Esophagus muscularis mucosa (tissue), 4 donors: ENCODE measurements at regions not wholly inside any gene's neighbourhood (a gene's known extent, or its start where the extent isn't known, plus 50 kb on each side); places are given as distances from the start of the nearest gene placed in this dataset.

ENCODE experiments used
- DNase-seq: peaks from one replicate; pipeline ENCODE4 v3.0.0-alpha.2; 2017; ENCODE audit errors: extremely low spot score
- H3K27ac ChIP-seq, 4 donors: fragments of 200-600 bp; sonication (generic); replicated peaks in 1 of 4; 1 replicate in 3 of 4; 2 replicates in 1 of 4; pipeline ENCODE4 v1.5.1; 2016 to 2019; ENCODE audit warnings: mild to moderate bottlenecking in 1 of 4
- H3K27me3 ChIP-seq, 4 donors: fragments of 200-600 bp; sonication (generic); one replicate each; pipeline versions ENCODE4 v1.5.1 to v1.6.0; 2016 to 2019
- H3K36me3 ChIP-seq, 4 donors: fragments of 200-600 bp; sonication (generic); one replicate each; pipeline ENCODE4 v1.5.1; 2016 to 2019
- H3K4me1 ChIP-seq, 4 donors: fragments of 200-600 bp; sonication (generic); one replicate each; pipeline ENCODE4 v1.5.1; 2016 to 2019
- H3K4me3 ChIP-seq, 4 donors: fragments of 200-600 bp; sonication (generic); 1 replicate in 2 of 4; 2 replicates in 2 of 4; pipeline ENCODE4 v1.5.1; 2016 to 2019; ENCODE audit warnings: mild to moderate bottlenecking in 4 of 4, moderate library complexity in 1 of 4
- H3K9me3 ChIP-seq, 4 donors: fragments of 200-600 bp; sonication (generic); 1 replicate in 3 of 4; 2 replicates in 1 of 4; pipeline ENCODE4 v1.5.1; 2016 to 2019
- CTCF ChIP-seq, 3 experiments: fragments of 200-600 bp in 2 of 3; fragments of 450-650 bp in 1 of 3; sonication (generic) in 2 of 3; IDR thresholded peaks; one replicate each; pipeline ENCODE4 v1.5.1; 2017 to 2019; ENCODE audit warnings: antibody characterized with exemption in 3 of 3, mild to moderate bottlenecking in 2 of 3, moderate library complexity in 1 of 3
- EP300 ChIP-seq: sonication (generic); formaldehyde crosslinking; IDR thresholded peaks from one replicate; pipeline ENCODE4 v1.6.1; 2017; ENCODE audit warnings: antibody characterized with exemption
- POLR2A ChIP-seq: fragments of 450-650 bp; IDR thresholded peaks from one replicate; pipeline ENCODE4 v1.6.1; 2017; ENCODE audit warnings: antibody characterized with exemption, moderate library complexity, mild to moderate bottlenecking, low read depth
- POLR2AphosphoS5 ChIP-seq, 2 donors: sonication (generic); formaldehyde crosslinking; IDR thresholded peaks; one replicate each; pipeline ENCODE4 v1.6.1; 2017; ENCODE audit warnings: antibody characterized with exemption in 2 of 2
- WGBS: methylation state at CpG from one replicate; pipeline ENCODE4 v1.1.5; 2018; 5-methylcytosine and 5-hydroxymethylcytosine counted together
- intact Hi-C: fragments of 100-400 bp; cut with DNase I; formaldehyde crosslinking; loops from one replicate; pipeline ENCODE4 v1.15.1; 2023

GRCh38 chr1:48058135-48059025, 61.2 kb upstream of the TRABD2B start:
- WGBS, result 90% methylated on average over 10 of the region's 11 CpGs
- no peak for DNase-seq
- Histone ChIP-seq H3K36me3 (no peaks in the 10 kb centered on the region), H3K4me1 (peaks cover 0 to 24% (median 12%) of the 10 kb centered on the region in 4 donors), H3K27me3 (no peaks in the 10 kb centered on the region), H3K27ac (no peak overlapping the region), H3K4me3 (no peak overlapping the region), H3K9me3 (no peaks in the 10 kb centered on the region)
- intact Hi-C loops, result no loop called here
- TF ChIP-seq CTCF (IDR thresholded peaks at IDR 0.05), result no peak
- no peak for TF ChIP-seq POLR2AphosphoS5 (IDR thresholded peaks at IDR 0.05)
- no peak for TF ChIP-seq POLR2A
- TF ChIP-seq EP300, result no peak

- no peak for DNase-seq
- Histone ChIP-seq H3K4me1 (peaks cover 9 to 35% (median 23%) of the 10 kb centered on the region in 4 donors), H3K9me3 (no peaks in the 10 kb centered on the region), H3K27ac (no peak overlapping the region), H3K4me3 (no peak overlapping the region), H3K36me3 (no peaks in the 10 kb centered on the region), H3K27me3 (no peaks in the 10 kb centered on the region)
- intact Hi-C loops, result no loop called here
- TF ChIP-seq POLR2AphosphoS5 (IDR thresholded peaks at IDR 0.05) (no peak), CTCF (IDR thresholded peaks at IDR 0.05) (no peak), POLR2A (no peak), EP300 (no peak)
- WGBS, result 88% methylated on average over 2 of the region's 2 CpGs
These were observed 60.1 kb upstream of the TRABD2B start for GRCh38 chr1:48057249-48057648.

GRCh38 chr1:48055876-48056764, 58.9 kb upstream of the TRABD2B start:
- intact Hi-C loops, result no loop called here
- DNase-seq, result no peak

GRCh38 chr1:48054232-48054631, 57.0 kb upstream of the TRABD2B start:
- Histone ChIP-seq H3K27me3 (no peaks in the 10 kb centered on the region), H3K4me1 (peaks cover 9 to 27% (median 24%) of the 10 kb centered on the region in 4 donors), H3K27ac (no peak overlapping the region), H3K4me3 (no peak overlapping the region), H3K9me3 (no peaks in the 10 kb centered on the region), H3K36me3 (no peaks in the 10 kb centered on the region)
- DNase-seq, result no peak
- intact Hi-C loops, result no loop called here
- TF ChIP-seq EP300 (no peak), POLR2A (no peak), POLR2AphosphoS5 (IDR thresholded peaks at IDR 0.05) (no peak)

More at GRCh38 chr1:48055876-48056764, 58.9 kb upstream of the TRABD2B start:
- H3K36me3 ChIP-seq, result no peaks in the 10 kb centered on the region
- TF ChIP-seq EP300 (no peak), POLR2A (no peak), POLR2AphosphoS5 (IDR thresholded peaks at IDR 0.05) (no peak), CTCF (IDR thresholded peaks at IDR 0.05) (no peak)
- no peak overlapping the region for H3K4me3 ChIP-seq
- WGBS, result 75% methylated on average over 9 of the region's 9 CpGs
- no peaks in the 10 kb centered on the region for H3K27me3 ChIP-seq
- H3K4me1 ChIP-seq, result peaks cover 9 to 39% (median 23%) of the 10 kb centered on the region in 4 donors
- H3K9me3 ChIP-seq, result no peaks in the 10 kb centered on the region
- H3K27ac ChIP-seq, result no peak overlapping the region

- Histone ChIP-seq H3K27me3 (no peaks in the 10 kb centered on the region), H3K4me1 (peaks cover 9 to 39% (median 30%) of the 10 kb centered on the region in 4 donors), H3K36me3 (no peaks in the 10 kb centered on the region), H3K4me3 (no peak overlapping the region), H3K27ac (no peak overlapping the region), H3K9me3 (no peaks in the 10 kb centered on the region)
- no peak for DNase-seq
- no peak for TF ChIP-seq POLR2AphosphoS5 (IDR thresholded peaks at IDR 0.05)
- TF ChIP-seq CTCF (IDR thresholded peaks at IDR 0.05), result no peak
- TF ChIP-seq POLR2A, result no peak
- no peak for TF ChIP-seq EP300
- intact Hi-C loops, result no loop called here
- 82% methylated on average over 1 of the region's 1 CpG for WGBS
These were observed 55.7 kb upstream of the TRABD2B start for GRCh38 chr1:48052923-48053291.
